Testis (tissue), 2 donors: ENCODE measurements at regions not wholly inside any gene's neighbourhood (a gene's known extent, or its start where the extent isn't known, plus 50 kb on each side); places are given as distances from the start of the nearest gene placed in this dataset.

Experiments
- CTCF ChIP-seq, 3 experiments: fragments of 450-650 bp in 2 of 3; fragments of 200-600 bp in 1 of 3; sonication (generic) in 1 of 3; IDR thresholded peaks; one replicate each; pipeline ENCODE4 v1.5.1; 2016 to 2019; ENCODE audit warnings: antibody characterized with exemption in 3 of 3, mild to moderate bottlenecking in 2 of 3, moderate library complexity in 1 of 3
- POLR2A ChIP-seq: fragments of 450-650 bp; IDR thresholded peaks from one replicate; pipeline ENCODE4 v1.6.1; 2017; ENCODE audit warnings: antibody characterized with exemption, mild to moderate bottlenecking, moderate library complexity

GRCh38 chr13:38602266-38602665 is 84.6 kb upstream of the FREM2 start:
- no peak for TF ChIP-seq CTCF (IDR thresholded peaks at IDR 0.05)
- no peak for TF ChIP-seq POLR2A
